BLaER1 (cell line): ENCODE measurements at regions not wholly inside any gene's neighbourhood (a gene's known extent, or its start where the extent isn't known, plus 50 kb on each side); places are given as distances from the start of the nearest gene placed in this dataset.

Experiments used
- H3K27ac ChIP-seq: shearing (Covaris generic); formaldehyde crosslinking; 2 replicates; pipeline ENCODE4 v1.8.1; 2022
- H3K27me3 ChIP-seq: shearing (Covaris generic); formaldehyde crosslinking; 2 replicates; pipeline ENCODE4 v1.8.1; 2022
- H3K36me3 ChIP-seq: shearing (Covaris generic); formaldehyde crosslinking; 2 replicates; pipeline ENCODE4 v1.8.1; 2022
- H3K4me1 ChIP-seq: shearing (Covaris generic); formaldehyde crosslinking; 2 replicates; pipeline ENCODE4 v1.8.1; 2022
- H3K4me2 ChIP-seq: shearing (Covaris generic); formaldehyde crosslinking; 2 replicates; pipeline ENCODE4 v1.8.1; 2022
- H3K4me3 ChIP-seq: shearing (Covaris generic); formaldehyde crosslinking; 2 replicates; pipeline ENCODE4 v1.8.1; 2022
- H3K9ac ChIP-seq: shearing (Covaris generic); formaldehyde crosslinking; 2 replicates; pipeline ENCODE4 v1.8.1; 2022
- H3K9me3 ChIP-seq: shearing (Covaris generic); formaldehyde crosslinking; 2 replicates; pipeline ENCODE4 v1.8.1; 2022
- H4K20me1 ChIP-seq: shearing (Covaris generic); formaldehyde crosslinking; 2 replicates; pipeline ENCODE4 v1.8.1; 2022
- Cebpa-rat ChIP-seq: shearing (Covaris generic); IDR thresholded peaks from 2 replicates; pipeline ENCODE4 v1.8.1; 2022

DNA sequence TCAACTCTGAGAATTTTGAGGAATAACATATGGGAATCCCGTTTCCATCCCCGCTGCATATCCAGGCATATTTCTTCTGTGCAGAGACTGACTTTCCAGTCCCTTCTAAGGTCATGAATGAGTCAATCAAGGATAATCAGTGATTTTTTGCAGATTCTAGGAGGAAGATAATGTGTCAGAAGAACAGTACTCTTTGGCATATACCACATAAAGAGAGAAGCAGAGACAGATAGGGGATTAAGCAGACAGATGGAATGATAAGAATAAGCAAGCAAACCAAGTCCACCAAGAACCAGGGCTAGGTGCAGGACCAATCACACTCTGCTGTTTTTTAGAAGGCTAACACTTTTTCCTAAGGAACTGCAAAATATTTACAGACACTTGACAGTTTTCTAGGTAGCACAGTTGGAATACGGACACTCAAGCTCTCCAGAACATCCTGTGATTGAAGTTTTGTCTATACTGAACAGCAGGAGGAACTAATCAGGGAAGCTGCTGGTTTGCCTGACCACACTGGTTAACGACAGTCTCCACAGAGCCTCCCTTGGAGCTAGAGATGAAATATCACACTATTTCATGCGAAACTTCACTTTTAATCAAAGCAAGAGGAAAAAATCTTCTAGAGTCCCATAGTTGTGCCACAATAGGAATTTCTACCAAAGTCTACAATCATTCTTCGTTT, 450.0 kb upstream of the KCNMB2 start:
- Histone ChIP-seq H3K27me3 (no peaks in the 10 kb centered on the region), H4K20me1 (no peaks in the 10 kb centered on the region), H3K9me3 (peaks cover 18% of the 10 kb centered on the region), H3K4me1 (peaks cover 37% of the 10 kb centered on the region), H3K4me2 (0 out of 2 replicates have a peak overlapping the region, but pooled peaks have one; percentile 16), H3K36me3 (no peaks in the 10 kb centered on the region), H3K4me3 (no peak overlapping the region), H3K27ac (no peak overlapping the region), H3K9ac (no peak overlapping the region)
- TF ChIP-seq Cebpa-rat, result no peak

DNA sequence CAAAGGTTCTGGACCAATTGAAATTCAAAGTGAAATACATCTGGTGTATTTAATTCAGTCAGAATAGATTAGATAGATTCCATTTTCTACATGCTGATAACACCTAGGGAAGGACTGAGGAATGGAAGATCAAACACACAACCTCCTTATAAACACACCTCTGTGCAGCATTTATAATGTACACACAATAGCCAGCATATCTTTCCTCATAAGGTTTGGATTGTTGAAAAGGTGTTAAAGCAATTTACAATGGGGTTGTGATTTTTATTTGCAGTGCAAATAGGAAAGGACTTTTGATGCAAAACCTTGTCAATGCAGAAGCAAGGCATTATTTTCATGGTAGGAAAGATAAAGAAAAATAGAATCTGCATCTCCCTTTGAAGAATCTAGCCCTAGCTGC, 448.9 kb upstream of the KCNMB2 start:
- no peak for TF ChIP-seq Cebpa-rat
- H3K4me2 ChIP-seq, result no peak overlapping the region
- H3K36me3 ChIP-seq, result no peaks in the 10 kb centered on the region
- no peak overlapping the region for H3K27ac ChIP-seq
- H3K4me1 ChIP-seq, result peaks cover 33% of the 10 kb centered on the region
- H3K27me3 ChIP-seq, result no peaks in the 10 kb centered on the region
- no peak overlapping the region for H3K4me3 ChIP-seq
- H4K20me1 ChIP-seq, result no peaks in the 10 kb centered on the region
- peaks cover 28% of the 10 kb centered on the region for H3K9me3 ChIP-seq
- no peak overlapping the region for H3K9ac ChIP-seq

DNA sequence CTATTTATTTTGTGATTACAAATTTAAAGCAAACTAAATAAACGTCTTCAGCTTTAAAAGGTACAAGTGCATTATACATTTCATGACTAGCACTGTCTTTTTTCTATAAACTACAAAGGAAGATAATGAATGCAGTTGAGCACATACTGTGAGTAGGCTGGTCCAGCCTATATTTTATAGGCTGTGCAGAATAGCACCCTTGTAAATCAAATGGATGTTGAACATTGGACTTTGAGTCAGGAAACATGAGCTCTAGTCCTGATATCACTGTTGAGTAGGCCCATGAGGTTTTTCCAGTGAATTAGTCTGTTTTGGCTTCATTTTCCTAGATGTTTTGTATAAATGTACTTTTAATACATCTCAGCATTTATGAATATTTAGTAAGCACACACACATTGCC, 447.3 kb upstream of the KCNMB2 start:
- Histone ChIP-seq H3K27ac (no peak overlapping the region), H3K9me3 (peaks cover 38% of the 10 kb centered on the region), H3K4me1 (peaks cover 26% of the 10 kb centered on the region), H4K20me1 (no peaks in the 10 kb centered on the region), H3K27me3 (no peaks in the 10 kb centered on the region), H3K9ac (no peak overlapping the region), H3K4me2 (no peak overlapping the region), H3K4me3 (no peak overlapping the region), H3K36me3 (no peaks in the 10 kb centered on the region)
- no peak for TF ChIP-seq Cebpa-rat

DNA sequence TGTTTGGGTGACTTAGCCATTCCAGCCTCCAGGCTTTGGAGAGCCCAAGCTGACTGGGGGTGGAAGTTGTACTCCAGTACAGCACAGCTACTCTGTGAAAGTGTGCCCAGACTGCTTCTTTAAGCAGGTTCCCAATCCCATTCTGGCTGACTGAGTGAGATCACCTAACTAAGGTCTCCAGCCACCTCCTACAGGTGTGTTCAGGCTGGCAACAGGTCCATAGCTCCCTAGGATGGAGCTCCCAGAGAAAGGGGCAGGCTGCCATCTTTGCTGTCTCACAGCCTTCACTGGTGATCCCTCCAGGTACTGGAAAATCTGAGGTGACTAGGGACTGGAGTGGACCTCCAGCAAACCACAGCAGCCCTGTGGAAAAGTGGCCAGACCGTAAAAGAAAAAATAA, 445.3 kb upstream of the KCNMB2 start:
- peaks cover 8% of the 10 kb centered on the region for H3K4me1 ChIP-seq
- H3K36me3 ChIP-seq, result no peaks in the 10 kb centered on the region
- no peaks in the 10 kb centered on the region for H3K27me3 ChIP-seq
- peaks cover 53% of the 10 kb centered on the region for H3K9me3 ChIP-seq
- H3K27ac ChIP-seq, result no peak overlapping the region
- no peak for TF ChIP-seq Cebpa-rat
- H3K4me3 ChIP-seq, result no peak overlapping the region
- H3K9ac ChIP-seq, result no peak overlapping the region
- H3K4me2 ChIP-seq, result no peak overlapping the region
- H4K20me1 ChIP-seq, result no peaks in the 10 kb centered on the region

DNA sequence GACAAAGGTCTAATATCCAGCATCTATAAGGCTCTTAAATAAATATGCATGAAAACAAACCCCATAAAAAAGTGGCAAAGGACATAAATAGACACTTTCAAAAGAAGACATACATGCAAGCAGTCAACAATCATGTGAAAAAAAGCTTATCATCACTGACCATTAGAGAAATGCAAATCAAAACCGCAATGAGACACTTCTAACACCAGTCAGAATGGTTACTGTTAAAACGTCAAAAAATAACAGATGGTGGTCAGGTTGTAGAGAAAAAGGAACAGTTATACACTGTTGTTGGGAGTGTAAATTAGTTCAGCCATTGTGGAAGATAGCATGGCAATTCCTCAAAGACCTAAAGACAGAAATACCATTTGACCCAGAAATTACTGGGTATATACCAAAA, 440.7 kb upstream of the KCNMB2 start:
- Histone ChIP-seq H3K4me2 (no peak overlapping the region), H3K9me3 (peaks cover 47% of the 10 kb centered on the region), H3K27ac (no peak overlapping the region), H3K36me3 (no peaks in the 10 kb centered on the region), H3K4me1 (no peaks in the 10 kb centered on the region), H3K27me3 (no peaks in the 10 kb centered on the region), H3K4me3 (no peak overlapping the region), H4K20me1 (no peaks in the 10 kb centered on the region), H3K9ac (no peak overlapping the region)
- TF ChIP-seq Cebpa-rat, result no peak

DNA sequence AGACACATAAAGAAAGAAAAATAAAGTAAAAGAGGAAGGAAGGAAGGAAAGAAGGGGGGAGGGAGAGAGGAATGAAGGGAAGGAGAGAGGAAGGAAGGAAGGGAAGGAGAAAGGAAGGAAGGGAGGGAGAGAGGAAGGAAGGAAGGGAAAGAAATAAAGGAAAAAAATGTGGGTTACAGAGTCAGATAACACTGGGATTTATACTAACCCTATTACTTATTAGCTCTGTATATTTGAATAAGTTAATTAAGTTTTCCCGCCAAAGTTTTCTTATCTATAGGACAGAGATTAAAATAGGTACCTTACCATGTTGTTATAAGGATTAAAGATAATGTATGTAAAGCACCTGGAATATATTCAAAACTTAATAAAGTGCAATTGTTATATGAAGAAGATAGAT, 439.3 kb upstream of the KCNMB2 start:
- no peak for TF ChIP-seq Cebpa-rat
- H3K9ac ChIP-seq, result no peak overlapping the region
- no peaks in the 10 kb centered on the region for H3K4me1 ChIP-seq
- H3K36me3 ChIP-seq, result no peaks in the 10 kb centered on the region
- no peaks in the 10 kb centered on the region for H4K20me1 ChIP-seq
- H3K27ac ChIP-seq, result no peak overlapping the region
- H3K27me3 ChIP-seq, result no peaks in the 10 kb centered on the region
- no peak overlapping the region for H3K4me3 ChIP-seq
- peaks cover 34% of the 10 kb centered on the region for H3K9me3 ChIP-seq
- no peak overlapping the region for H3K4me2 ChIP-seq

- Histone ChIP-seq H3K4me1 (no peaks in the 10 kb centered on the region), H3K36me3 (no peaks in the 10 kb centered on the region), H3K9ac (no peak overlapping the region), H3K4me2 (no peak overlapping the region), H3K4me3 (no peak overlapping the region), H3K27me3 (no peaks in the 10 kb centered on the region), H3K9me3 (peaks cover 28% of the 10 kb centered on the region), H4K20me1 (no peaks in the 10 kb centered on the region), H3K27ac (no peak overlapping the region)
- no peak for TF ChIP-seq Cebpa-rat
These were observed 438.7 kb upstream of the KCNMB2 start for GRCh38 chr3:178097576-178097975.

DNA sequence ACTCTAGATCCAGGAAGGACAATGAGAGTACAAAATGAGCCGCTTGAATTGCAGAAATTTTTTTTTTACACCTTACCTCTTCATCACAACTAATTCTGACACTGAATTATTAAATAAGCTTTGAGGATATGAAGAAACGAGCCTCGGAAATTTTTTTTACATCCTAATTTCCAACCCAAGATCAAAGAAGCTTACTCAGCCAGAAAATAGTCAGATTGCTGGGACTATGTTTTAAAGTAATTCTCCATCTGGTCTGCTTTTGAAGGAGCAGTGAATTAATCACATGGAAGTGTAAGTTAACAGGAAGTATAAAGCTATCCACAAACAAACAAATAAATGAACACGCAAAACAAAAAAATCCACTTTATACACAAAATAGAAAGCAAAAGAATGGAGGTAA, 437.0 kb upstream of the KCNMB2 start:
- Histone ChIP-seq H3K9me3 (peaks cover 16% of the 10 kb centered on the region), H3K27ac (no peak overlapping the region), H3K4me2 (no peak overlapping the region), H3K9ac (no peak overlapping the region), H3K27me3 (no peaks in the 10 kb centered on the region), H3K4me1 (no peaks in the 10 kb centered on the region), H3K4me3 (no peak overlapping the region), H3K36me3 (no peaks in the 10 kb centered on the region), H4K20me1 (no peaks in the 10 kb centered on the region)
- TF ChIP-seq Cebpa-rat, result no peak

- H3K4me1 ChIP-seq, result no peaks in the 10 kb centered on the region
- no peak overlapping the region for H3K4me2 ChIP-seq
- no peak for TF ChIP-seq Cebpa-rat
- no peaks in the 10 kb centered on the region for H4K20me1 ChIP-seq
- H3K27me3 ChIP-seq, result no peaks in the 10 kb centered on the region
- H3K9me3 ChIP-seq, result peaks cover 11% of the 10 kb centered on the region
- no peaks in the 10 kb centered on the region for H3K36me3 ChIP-seq
- H3K9ac ChIP-seq, result no peak overlapping the region
- no peak overlapping the region for H3K4me3 ChIP-seq
- H3K27ac ChIP-seq, result no peak overlapping the region
These were observed 436.4 kb upstream of the KCNMB2 start for GRCh38 chr3:178099862-178100261.

- peaks cover 4% of the 10 kb centered on the region; the same call in 1 of the 2 replicates for H3K9me3 ChIP-seq
- H3K4me2 ChIP-seq, result no peak overlapping the region
- H3K4me3 ChIP-seq, result no peak overlapping the region
- no peak for TF ChIP-seq Cebpa-rat
- no peaks in the 10 kb centered on the region for H4K20me1 ChIP-seq
- no peaks in the 10 kb centered on the region for H3K27me3 ChIP-seq
- no peaks in the 10 kb centered on the region for H3K4me1 ChIP-seq
- H3K27ac ChIP-seq, result no peak overlapping the region
- H3K36me3 ChIP-seq, result no peaks in the 10 kb centered on the region
- H3K9ac ChIP-seq, result no peak overlapping the region
These were observed 435.3 kb upstream of the KCNMB2 start for GRCh38 chr3:178100908-178101307.

DNA sequence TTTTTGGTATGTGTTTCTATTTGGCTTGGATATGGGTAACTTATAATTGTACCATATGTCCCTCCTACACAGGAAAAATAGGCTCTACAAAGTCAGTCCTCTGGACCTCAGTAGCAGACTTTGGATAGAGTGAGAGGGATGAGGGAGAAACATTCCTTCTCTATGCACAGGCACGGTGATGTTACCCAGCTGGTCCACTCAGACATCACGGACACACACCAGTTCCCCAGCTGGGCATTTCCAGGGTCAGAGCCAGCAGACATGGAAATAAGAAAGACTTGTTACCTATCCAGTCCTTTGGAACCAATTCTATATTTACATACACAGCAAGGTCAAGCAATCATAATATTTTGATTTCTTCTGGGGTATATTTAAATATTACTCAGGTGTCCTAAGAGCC, 433.1 kb upstream of the KCNMB2 start:
- H3K36me3 ChIP-seq, result no peaks in the 10 kb centered on the region
- H3K4me1 ChIP-seq, result no peaks in the 10 kb centered on the region
- H3K4me2 ChIP-seq, result no peak overlapping the region
- no peaks in the 10 kb centered on the region for H3K9me3 ChIP-seq
- no peaks in the 10 kb centered on the region for H3K27me3 ChIP-seq
- H3K27ac ChIP-seq, result no peak overlapping the region
- TF ChIP-seq Cebpa-rat, result no peak
- H3K4me3 ChIP-seq, result no peak overlapping the region
- H3K9ac ChIP-seq, result no peak overlapping the region
- no peaks in the 10 kb centered on the region for H4K20me1 ChIP-seq
